GM12875 (cell line): ENCODE measurements at regions not wholly inside any gene's neighbourhood (a gene's known extent, or its start where the extent isn't known, plus 50 kb on each side); places are given as distances from the start of the nearest gene placed in this dataset.

Source experiments
- H3K4me3 ChIP-seq: one replicate; pipeline ENCODE4 v1.5.1; 2011; ENCODE audit warnings: low read depth, low read length, control low read depth
- TF ChIP-seq, protein P1 (sequence below): IDR thresholded peaks from 2 replicates; pipeline ENCODE4 v1.5.1; 2011; ENCODE audit warnings: low read depth, mild to moderate bottlenecking, control low read depth, inconsistent platforms, low read length, moderate library complexity, borderline replicate concordance; ENCODE audit not compliant: insufficient read depth

DNA sequence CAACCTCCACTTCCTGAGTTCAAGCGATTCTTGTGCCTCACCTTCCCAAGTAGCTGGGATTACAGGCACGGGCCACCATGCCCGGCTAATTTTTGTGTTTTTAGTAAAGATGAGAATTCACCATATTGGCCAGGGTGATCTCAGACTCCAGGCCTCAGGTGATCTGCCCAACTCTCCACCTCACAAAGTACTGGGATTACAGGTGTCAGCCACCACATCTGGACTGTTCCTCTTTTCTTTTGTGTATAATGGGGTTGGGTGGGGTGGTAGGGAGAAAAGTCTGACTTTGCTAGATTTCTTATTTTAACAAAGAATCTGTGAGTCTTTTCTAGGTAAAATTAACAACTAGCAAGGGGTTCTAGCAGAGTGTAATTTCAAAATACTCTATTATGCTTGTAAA is 92.7 kb upstream of the AMN1 start:
- TF ChIP-seq, protein P1, sequence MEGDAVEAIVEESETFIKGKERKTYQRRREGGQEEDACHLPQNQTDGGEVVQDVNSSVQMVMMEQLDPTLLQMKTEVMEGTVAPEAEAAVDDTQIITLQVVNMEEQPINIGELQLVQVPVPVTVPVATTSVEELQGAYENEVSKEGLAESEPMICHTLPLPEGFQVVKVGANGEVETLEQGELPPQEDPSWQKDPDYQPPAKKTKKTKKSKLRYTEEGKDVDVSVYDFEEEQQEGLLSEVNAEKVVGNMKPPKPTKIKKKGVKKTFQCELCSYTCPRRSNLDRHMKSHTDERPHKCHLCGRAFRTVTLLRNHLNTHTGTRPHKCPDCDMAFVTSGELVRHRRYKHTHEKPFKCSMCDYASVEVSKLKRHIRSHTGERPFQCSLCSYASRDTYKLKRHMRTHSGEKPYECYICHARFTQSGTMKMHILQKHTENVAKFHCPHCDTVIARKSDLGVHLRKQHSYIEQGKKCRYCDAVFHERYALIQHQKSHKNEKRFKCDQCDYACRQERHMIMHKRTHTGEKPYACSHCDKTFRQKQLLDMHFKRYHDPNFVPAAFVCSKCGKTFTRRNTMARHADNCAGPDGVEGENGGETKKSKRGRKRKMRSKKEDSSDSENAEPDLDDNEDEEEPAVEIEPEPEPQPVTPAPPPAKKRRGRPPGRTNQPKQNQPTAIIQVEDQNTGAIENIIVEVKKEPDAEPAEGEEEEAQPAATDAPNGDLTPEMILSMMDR, result no peak
- no peak overlapping the region for H3K4me3 ChIP-seq

GRCh38 chr12:31820832-31821231 is 92.0 kb upstream of the AMN1 start:
- H3K4me3 ChIP-seq, result no peak overlapping the region
- TF ChIP-seq, protein P1, result no peak

- TF ChIP-seq, protein P1, result no peak
- no peak overlapping the region for H3K4me3 ChIP-seq
These were observed 90.6 kb upstream of the AMN1 start for GRCh38 chr12:31819427-31819826.

GRCh38 chr12:31818623-31819268 is 89.9 kb upstream of the AMN1 start:
- TF ChIP-seq, protein P1, result no peak
- no peak overlapping the region for H3K4me3 ChIP-seq

DNA sequence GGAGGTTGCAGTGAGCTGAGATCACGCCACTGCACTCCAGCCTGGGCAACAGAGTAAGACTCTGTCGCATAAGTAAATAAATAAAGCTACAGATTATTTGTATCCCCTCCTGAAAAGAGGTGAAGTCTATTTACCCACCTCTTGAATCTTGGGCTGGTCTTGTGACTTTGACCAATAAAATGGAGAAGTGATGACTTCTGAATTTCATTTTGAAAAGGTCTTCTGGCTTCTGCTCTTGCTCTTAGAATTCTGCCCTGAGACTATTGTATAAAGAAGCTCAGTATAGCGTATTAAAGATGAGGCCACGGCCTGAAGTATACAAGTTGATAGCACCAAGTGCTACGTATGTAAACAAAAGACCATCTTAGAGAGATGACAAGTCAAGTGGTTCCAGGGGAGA is 88.3 kb upstream of the AMN1 start:
- no peak overlapping the region for H3K4me3 ChIP-seq
- TF ChIP-seq, protein P1, result no peak

- TF ChIP-seq, protein P1, result no peak
- no peak overlapping the region for H3K4me3 ChIP-seq
These were observed 86.3 kb upstream of the AMN1 start for GRCh38 chr12:31815096-31815495.

DNA sequence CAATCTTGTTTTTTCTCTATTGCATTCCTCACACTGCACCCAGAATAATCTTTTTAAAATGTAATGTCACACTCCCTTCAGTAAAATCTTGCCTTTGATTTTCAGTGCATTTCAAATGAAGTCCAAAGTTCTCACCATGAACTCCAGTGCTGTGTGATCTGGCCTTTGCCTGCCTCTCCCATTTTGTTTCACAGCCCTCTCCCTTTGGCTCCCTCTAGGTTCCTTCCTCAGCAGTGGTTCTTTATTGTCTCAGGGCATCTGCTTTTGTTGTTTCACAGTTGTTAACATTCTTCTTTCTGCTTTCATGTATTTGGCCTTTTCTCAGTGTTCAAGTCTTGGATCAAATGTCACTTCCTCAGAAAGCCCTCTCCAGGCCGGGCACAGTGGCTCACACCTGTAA is 84.5 kb upstream of the AMN1 start:
- no peak overlapping the region for H3K4me3 ChIP-seq
- TF ChIP-seq, protein P1, result no peak
